WTC11 (cell line): ENCODE measurements at regions not wholly inside any gene's neighbourhood (a gene's known extent, or its start where the extent isn't known, plus 50 kb on each side); places are given as distances from the start of the nearest gene placed in this dataset.

Experiments
- ATAC-seq: fragments of 200-7000 bp; cut with Tn5 transposase; 2 replicates; pipeline ENCODE4 v1.10.0; 2021; ENCODE audit warnings: mild to moderate bottlenecking, moderate library complexity
- CTCF ChIA-PET: fragments of 300-600 bp; sonication (Branson Sonifier 250); formaldehyde crosslinking; loops from one replicate; lab custom pipeline; 2021; ENCODE audit warnings: antibody characterized with exemption; lab: Charles Lee
- POLR2A ChIA-PET: fragments of 350-600 bp; sonication (Branson Sonifier 250); formaldehyde crosslinking; loops from one replicate; lab custom pipeline; 2021; ENCODE audit warnings: antibody characterized with exemption; lab: Charles Lee
- DNase-seq: peaks from one replicate; pipeline ENCODE4 v3.0.0; 2021; ENCODE audit warnings: low spot score
- H3K27ac Mint-ChIP-seq: 2 replicates; pipeline ENCODE4 v1.8.0; 2021; ENCODE audit warnings: mixed read lengths
- H3K27me3 Mint-ChIP-seq: 2 replicates; pipeline ENCODE4 v1.8.0; 2021; ENCODE audit warnings: low read depth, mild to moderate bottlenecking, moderate library complexity, mixed read lengths
- H3K36me3 Mint-ChIP-seq: 2 replicates; pipeline ENCODE4 v1.8.0; 2021; ENCODE audit warnings: mixed read lengths
- H3K4me1 Mint-ChIP-seq: 2 replicates; pipeline ENCODE4 v1.8.0; 2022; ENCODE audit warnings: mixed read lengths
- H3K4me3 Mint-ChIP-seq: 2 replicates; pipeline ENCODE4 v1.8.0; 2021; ENCODE audit warnings: mild to moderate bottlenecking, moderate library complexity, mixed read lengths
- H3K9me3 Mint-ChIP-seq: 2 replicates; pipeline ENCODE4 v1.8.0; 2021; ENCODE audit warnings: mixed read lengths
- CREB1 ChIP-seq: sonication (generic); formaldehyde crosslinking; IDR thresholded peaks from 2 replicates; pipeline ENCODE4 v1.8.0; 2023; ENCODE audit warnings: mild to moderate bottlenecking, missing genetic modification reagents
- EMX1 ChIP-seq: fragments of 250-450 bp; sonication (Bioruptor Pico); IDR thresholded peaks from 2 replicates; pipeline ENCODE4 v1.8.0; 2021; ENCODE audit warnings: mild to moderate bottlenecking
- ERG ChIP-seq: fragments of 250-450 bp; sonication (Bioruptor Pico); IDR thresholded peaks from 2 replicates; pipeline ENCODE4 v1.8.0; 2021; ENCODE audit warnings: mild to moderate bottlenecking
- ESRRA ChIP-seq: sonication (generic); formaldehyde crosslinking; IDR thresholded peaks from 2 replicates; pipeline ENCODE4 v1.8.1; 2022; ENCODE audit warnings: mild to moderate bottlenecking, missing genetic modification reagents, borderline replicate concordance
- FOXP1 ChIP-seq: sonication (generic); formaldehyde crosslinking; IDR thresholded peaks from 2 replicates; pipeline ENCODE4 v1.8.0; 2022; ENCODE audit warnings: missing genetic modification reagents, mild to moderate bottlenecking, moderate library complexity, borderline replicate concordance
- GRHL2 ChIP-seq: fragments of 250-450 bp; sonication (Bioruptor Pico); IDR thresholded peaks from 2 replicates; pipeline ENCODE4 v1.8.0; 2022; ENCODE audit warnings: mild to moderate bottlenecking, moderate library complexity; ENCODE audit not compliant: insufficient replicate concordance, severe bottlenecking
- GTF2I ChIP-seq: fragments of 250-450 bp; sonication (Bioruptor Pico); conservative IDR thresholded peaks from 2 replicates; pipeline ENCODE4 v1.4.0; 2021; ENCODE audit warnings: mild to moderate bottlenecking
- MXD4 ChIP-seq: fragments of 250-450 bp; sonication (Bioruptor Pico); IDR thresholded peaks from 2 replicates; pipeline ENCODE4 v1.8.0; 2021; ENCODE audit warnings: mild to moderate bottlenecking, moderate library complexity, borderline replicate concordance
- NFYB ChIP-seq: sonication (generic); formaldehyde crosslinking; conservative IDR thresholded peaks from 2 replicates; pipeline ENCODE4 v1.8.0; 2022; ENCODE audit warnings: low read depth, missing genetic modification reagents
- RELA ChIP-seq: sonication (generic); formaldehyde crosslinking; IDR thresholded peaks from 2 replicates; pipeline ENCODE4 v1.8.1; 2022; ENCODE audit warnings: missing genetic modification reagents, mild to moderate bottlenecking, borderline replicate concordance
- ZNF121 ChIP-seq: sonication (generic); formaldehyde crosslinking; IDR thresholded peaks from 2 replicates; pipeline ENCODE4 v1.8.0; 2023; ENCODE audit warnings: missing genetic modification reagents
- ZNF219 ChIP-seq: sonication (generic); formaldehyde crosslinking; IDR thresholded peaks from 2 replicates; pipeline ENCODE4 v1.8.0; 2023; ENCODE audit warnings: missing genetic modification reagents, mild to moderate bottlenecking, borderline replicate concordance
- ZNF317 ChIP-seq: sonication (generic); formaldehyde crosslinking; IDR thresholded peaks from 2 replicates; pipeline ENCODE4 v1.8.1; 2023; ENCODE audit warnings: low read depth, mild to moderate bottlenecking, moderate library complexity, missing genetic modification reagents, borderline replicate concordance
- ZNF396 ChIP-seq: fragments of 250-450 bp; sonication (Bioruptor Pico); IDR thresholded peaks from 2 replicates; pipeline ENCODE4 v1.8.0; 2021; ENCODE audit warnings: mild to moderate bottlenecking, moderate library complexity, borderline replicate concordance
- TF ChIP-seq, protein P1 (sequence below): fragments of 250-450 bp; sonication (Bioruptor Pico); IDR thresholded peaks from 2 replicates; pipeline ENCODE4 v1.9.0; 2021; ENCODE audit warnings: mild to moderate bottlenecking
- TF ChIP-seq, protein P2 (sequence below): sonication (generic); formaldehyde crosslinking; IDR thresholded peaks from 2 replicates; pipeline ENCODE4 v1.8.1; 2023; ENCODE audit warnings: mild to moderate bottlenecking, moderate library complexity, missing genetic modification reagents
- TF ChIP-seq, protein P3 (sequence below): sonication (generic); formaldehyde crosslinking; IDR thresholded peaks from 2 replicates; pipeline ENCODE4 v1.8.0; 2023; ENCODE audit warnings: mild to moderate bottlenecking, missing genetic modification reagents
- TF ChIP-seq, protein P4 (sequence below): fragments of 250-450 bp; sonication (Bioruptor Pico); IDR thresholded peaks from 2 replicates; pipeline ENCODE4 v1.9.0; 2021; ENCODE audit warnings: moderate library complexity, mild to moderate bottlenecking, inconsistent platforms, borderline replicate concordance

GRCh38 chrX:57204306-57204705 lies 67.1 kb upstream of the SPIN2A start:
- H3K27me3 Mint-ChIP-seq, result no peaks in the 10 kb centered on the region
- H3K27ac Mint-ChIP-seq, result no peak overlapping the region
- H3K9me3 Mint-ChIP-seq, result peaks cover 11% of the 10 kb centered on the region
- no peak overlapping the region for H3K4me3 Mint-ChIP-seq
- TF ChIP-seq RELA (CRISPR knock-in tag) (no peak), MXD4 (CRISPR knock-in tag) (no peak), ERG (no peak), EMX1 (CRISPR knock-in tag) (no peak), CREB1 (CRISPR knock-in tag) (no peak), ZNF219 (CRISPR knock-in tag) (no peak), NFYB (CRISPR knock-in tag) (no peak), GTF2I (no peak), GRHL2 (CRISPR knock-in tag) (no peak), ZNF396 (CRISPR knock-in tag) (no peak), ESRRA (CRISPR knock-in tag) (no peak), FOXP1 (CRISPR knock-in tag) (no peak), ZNF317 (CRISPR knock-in tag) (no peak), ZNF121 (CRISPR knock-in tag) (no peak)
- TF ChIP-seq, protein P1, sequence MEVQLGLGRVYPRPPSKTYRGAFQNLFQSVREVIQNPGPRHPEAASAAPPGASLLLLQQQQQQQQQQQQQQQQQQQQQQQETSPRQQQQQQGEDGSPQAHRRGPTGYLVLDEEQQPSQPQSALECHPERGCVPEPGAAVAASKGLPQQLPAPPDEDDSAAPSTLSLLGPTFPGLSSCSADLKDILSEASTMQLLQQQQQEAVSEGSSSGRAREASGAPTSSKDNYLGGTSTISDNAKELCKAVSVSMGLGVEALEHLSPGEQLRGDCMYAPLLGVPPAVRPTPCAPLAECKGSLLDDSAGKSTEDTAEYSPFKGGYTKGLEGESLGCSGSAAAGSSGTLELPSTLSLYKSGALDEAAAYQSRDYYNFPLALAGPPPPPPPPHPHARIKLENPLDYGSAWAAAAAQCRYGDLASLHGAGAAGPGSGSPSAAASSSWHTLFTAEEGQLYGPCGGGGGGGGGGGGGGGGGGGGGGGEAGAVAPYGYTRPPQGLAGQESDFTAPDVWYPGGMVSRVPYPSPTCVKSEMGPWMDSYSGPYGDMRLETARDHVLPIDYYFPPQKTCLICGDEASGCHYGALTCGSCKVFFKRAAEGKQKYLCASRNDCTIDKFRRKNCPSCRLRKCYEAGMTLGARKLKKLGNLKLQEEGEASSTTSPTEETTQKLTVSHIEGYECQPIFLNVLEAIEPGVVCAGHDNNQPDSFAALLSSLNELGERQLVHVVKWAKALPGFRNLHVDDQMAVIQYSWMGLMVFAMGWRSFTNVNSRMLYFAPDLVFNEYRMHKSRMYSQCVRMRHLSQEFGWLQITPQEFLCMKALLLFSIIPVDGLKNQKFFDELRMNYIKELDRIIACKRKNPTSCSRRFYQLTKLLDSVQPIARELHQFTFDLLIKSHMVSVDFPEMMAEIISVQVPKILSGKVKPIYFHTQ (CRISPR knock-in tag), result no peak
- TF ChIP-seq, protein P2, sequence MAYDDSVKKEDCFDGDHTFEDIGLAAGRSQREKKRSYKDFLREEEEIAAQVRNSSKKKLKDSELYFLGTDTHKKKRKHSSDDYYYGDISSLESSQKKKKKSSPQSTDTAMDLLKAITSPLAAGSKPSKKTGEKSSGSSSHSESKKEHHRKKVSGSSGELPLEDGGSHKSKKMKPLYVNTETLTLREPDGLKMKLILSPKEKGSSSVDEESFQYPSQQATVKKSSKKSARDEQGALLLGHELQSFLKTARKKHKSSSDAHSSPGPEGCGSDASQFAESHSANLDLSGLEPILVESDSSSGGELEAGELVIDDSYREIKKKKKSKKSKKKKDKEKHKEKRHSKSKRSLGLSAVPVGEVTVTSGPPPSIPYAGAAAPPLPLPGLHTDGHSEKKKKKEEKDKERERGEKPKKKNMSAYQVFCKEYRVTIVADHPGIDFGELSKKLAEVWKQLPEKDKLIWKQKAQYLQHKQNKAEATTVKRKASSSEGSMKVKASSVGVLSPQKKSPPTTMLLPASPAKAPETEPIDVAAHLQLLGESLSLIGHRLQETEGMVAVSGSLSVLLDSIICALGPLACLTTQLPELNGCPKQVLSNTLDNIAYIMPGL (CRISPR knock-in tag), result no peak
- TF ChIP-seq, protein P3, sequence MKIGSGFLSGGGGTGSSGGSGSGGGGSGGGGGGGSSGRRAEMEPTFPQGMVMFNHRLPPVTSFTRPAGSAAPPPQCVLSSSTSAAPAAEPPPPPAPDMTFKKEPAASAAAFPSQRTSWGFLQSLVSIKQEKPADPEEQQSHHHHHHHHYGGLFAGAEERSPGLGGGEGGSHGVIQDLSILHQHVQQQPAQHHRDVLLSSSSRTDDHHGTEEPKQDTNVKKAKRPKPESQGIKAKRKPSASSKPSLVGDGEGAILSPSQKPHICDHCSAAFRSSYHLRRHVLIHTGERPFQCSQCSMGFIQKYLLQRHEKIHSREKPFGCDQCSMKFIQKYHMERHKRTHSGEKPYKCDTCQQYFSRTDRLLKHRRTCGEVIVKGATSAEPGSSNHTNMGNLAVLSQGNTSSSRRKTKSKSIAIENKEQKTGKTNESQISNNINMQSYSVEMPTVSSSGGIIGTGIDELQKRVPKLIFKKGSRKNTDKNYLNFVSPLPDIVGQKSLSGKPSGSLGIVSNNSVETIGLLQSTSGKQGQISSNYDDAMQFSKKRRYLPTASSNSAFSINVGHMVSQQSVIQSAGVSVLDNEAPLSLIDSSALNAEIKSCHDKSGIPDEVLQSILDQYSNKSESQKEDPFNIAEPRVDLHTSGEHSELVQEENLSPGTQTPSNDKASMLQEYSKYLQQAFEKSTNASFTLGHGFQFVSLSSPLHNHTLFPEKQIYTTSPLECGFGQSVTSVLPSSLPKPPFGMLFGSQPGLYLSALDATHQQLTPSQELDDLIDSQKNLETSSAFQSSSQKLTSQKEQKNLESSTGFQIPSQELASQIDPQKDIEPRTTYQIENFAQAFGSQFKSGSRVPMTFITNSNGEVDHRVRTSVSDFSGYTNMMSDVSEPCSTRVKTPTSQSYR, result no peak
- TF ChIP-seq, protein P4, sequence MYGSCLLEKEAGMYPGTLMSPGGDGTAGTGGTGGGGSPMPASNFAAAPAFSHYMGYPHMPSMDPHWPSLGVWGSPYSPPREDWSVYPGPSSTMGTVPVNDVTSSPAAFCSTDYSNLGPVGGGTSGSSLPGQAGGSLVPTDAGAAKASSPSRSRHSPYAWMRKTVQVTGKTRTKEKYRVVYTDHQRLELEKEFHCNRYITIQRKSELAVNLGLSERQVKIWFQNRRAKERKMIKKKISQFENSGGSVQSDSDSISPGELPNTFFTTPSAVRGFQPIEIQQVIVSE (CRISPR knock-in tag), result no peak
- TF ChIP-seq, all 79 proteins: peak for 0
- no peak for DNase-seq
- Mint-ChIP-seq H3K36me3 (peaks cover 9% of the 10 kb centered on the region), H3K4me1 (0 out of 2 replicates have a peak, but pooled peaks cover 3% of the 10 kb centered on the region)
- POLR2A ChIA-PET, result no interaction called here
- ATAC-seq, result no peak
- CTCF ChIA-PET, result no interaction called here
